ENCODE measurements at regions not wholly inside any gene's neighbourhood (a gene's known extent, or its start where the extent isn't known, plus 50 kb on each side); places are given as distances from the start of the nearest gene placed in this dataset.

DNA sequence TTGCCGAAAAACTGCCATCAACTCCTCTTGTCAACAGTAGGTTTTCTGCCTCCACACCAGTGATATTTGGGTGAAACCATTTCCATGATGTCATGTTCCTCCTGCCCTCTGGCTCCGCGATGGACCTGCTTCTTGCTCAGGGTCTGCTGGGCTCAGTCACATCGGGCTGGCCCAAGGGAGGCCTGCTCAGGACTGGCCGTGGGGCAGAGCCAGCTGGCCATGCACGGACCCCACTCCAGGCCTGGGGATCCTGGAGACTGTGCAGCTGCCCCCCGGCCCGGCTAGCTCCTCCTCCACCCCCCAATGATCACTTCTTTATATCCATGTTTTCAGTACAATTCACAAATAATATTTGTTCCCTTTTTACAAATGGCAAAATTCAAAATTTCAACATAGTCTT lies 270.3 kb upstream of the CCDC54 start:
- H3K27ac Mint-ChIP-seq: peak overlapping the region in 1 of 3 experiments; percentile 62
- no peaks in the 10 kb centered on the region for H3K27me3 Mint-ChIP-seq (ENCODE audit: low read depth)
- TF ChIP-seq, protein P1, sequence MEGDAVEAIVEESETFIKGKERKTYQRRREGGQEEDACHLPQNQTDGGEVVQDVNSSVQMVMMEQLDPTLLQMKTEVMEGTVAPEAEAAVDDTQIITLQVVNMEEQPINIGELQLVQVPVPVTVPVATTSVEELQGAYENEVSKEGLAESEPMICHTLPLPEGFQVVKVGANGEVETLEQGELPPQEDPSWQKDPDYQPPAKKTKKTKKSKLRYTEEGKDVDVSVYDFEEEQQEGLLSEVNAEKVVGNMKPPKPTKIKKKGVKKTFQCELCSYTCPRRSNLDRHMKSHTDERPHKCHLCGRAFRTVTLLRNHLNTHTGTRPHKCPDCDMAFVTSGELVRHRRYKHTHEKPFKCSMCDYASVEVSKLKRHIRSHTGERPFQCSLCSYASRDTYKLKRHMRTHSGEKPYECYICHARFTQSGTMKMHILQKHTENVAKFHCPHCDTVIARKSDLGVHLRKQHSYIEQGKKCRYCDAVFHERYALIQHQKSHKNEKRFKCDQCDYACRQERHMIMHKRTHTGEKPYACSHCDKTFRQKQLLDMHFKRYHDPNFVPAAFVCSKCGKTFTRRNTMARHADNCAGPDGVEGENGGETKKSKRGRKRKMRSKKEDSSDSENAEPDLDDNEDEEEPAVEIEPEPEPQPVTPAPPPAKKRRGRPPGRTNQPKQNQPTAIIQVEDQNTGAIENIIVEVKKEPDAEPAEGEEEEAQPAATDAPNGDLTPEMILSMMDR (IDR thresholded peaks at IDR 0.05; ENCODE audit: unreplicated experiment in 3 of 3): no peak
- H3K9me3 Mint-ChIP-seq: peaks cover 17% of the 10 kb centered on the region
- H3K36me3 Mint-ChIP-seq (ENCODE audit: low read depth): no peaks in the 10 kb centered on the region
- H3K4me1 Mint-ChIP-seq: peaks cover 16% of the 10 kb centered on the region
- no peak overlapping the region for H3K4me3 Mint-ChIP-seq

DNA sequence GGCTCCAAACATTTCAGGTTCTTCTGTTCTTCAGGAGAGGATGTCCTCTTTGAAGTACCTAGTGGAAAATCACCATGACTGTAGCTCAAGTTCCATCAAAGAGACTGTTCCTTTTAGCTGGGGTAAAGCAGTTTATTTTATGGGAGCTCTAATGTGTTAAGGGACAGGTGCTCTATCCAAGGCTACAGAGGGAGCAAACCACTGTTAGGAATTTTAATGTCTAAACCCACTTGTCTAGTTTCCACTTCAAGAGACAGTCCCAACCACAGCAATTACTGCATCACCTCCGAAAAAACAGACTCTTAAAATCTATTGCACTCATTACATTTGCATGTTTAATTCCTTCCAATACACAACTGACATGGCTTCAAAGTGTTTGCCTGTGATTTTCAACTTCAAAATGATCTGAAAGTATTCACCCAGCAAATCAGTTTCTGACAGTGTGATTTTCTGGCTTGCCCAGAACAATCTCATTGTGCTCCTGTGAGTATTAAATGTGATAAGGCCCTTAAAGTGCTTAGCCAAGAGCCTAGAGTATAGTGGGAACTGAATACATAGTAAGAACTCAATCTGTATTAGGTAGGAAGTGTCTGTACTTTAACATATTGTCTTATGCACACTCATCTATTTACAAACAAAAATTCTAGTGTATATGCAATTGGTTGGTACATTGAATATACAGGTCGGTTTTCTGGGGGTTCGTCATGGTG lies 266.5 kb upstream of the CCDC54 start:
- Mint-ChIP-seq H3K36me3 (ENCODE audit: low read depth) (no peaks in the 10 kb centered on the region), H3K4me1 (peaks cover 39% of the 10 kb centered on the region), H3K9me3 (peaks cover 10% of the 10 kb centered on the region), H3K27ac (peak overlapping the region; percentile 22 to 89 (median 67)), H3K27me3 (ENCODE audit: low read depth) (no peaks in the 10 kb centered on the region), H3K4me3 (no peak overlapping the region)
- TF ChIP-seq, protein P1 (IDR thresholded peaks at IDR 0.05; ENCODE audit: unreplicated experiment in 3 of 3): no peak

DNA sequence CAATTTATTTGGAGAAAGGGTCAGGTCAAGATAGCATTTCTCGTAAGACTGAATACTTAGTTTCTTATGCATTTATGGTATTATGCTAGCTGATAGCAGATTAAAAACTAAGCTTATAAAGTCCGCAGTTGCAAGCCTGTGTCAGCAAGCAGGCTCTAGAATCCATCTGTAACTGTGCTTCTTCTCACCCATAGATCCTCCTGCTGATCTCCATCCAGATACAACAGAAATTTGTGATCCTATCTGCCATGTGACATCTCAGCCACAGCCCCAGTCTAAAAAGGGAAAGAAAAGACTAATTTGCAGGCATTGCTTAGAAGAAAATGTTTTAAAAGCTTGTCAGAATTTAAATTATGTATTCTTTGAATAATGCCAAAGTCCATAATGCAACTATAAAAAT lies 265.4 kb upstream of the CCDC54 start:
- Mint-ChIP-seq H3K4me1 (peaks cover 41% of the 10 kb centered on the region), H3K9me3 (peaks cover 3% of the 10 kb centered on the region), H3K36me3 (ENCODE audit: low read depth) (no peaks in the 10 kb centered on the region), H3K27me3 (ENCODE audit: low read depth) (no peaks in the 10 kb centered on the region), H3K4me3 (peak overlapping the region in 1 of 3 experiments; percentile 6), H3K27ac (peak overlapping the region; percentile 80 to 91 (median 89))
- TF ChIP-seq, protein P1 (IDR thresholded peaks at IDR 0.05; ENCODE audit: unreplicated experiment in 3 of 3): no peak

DNA sequence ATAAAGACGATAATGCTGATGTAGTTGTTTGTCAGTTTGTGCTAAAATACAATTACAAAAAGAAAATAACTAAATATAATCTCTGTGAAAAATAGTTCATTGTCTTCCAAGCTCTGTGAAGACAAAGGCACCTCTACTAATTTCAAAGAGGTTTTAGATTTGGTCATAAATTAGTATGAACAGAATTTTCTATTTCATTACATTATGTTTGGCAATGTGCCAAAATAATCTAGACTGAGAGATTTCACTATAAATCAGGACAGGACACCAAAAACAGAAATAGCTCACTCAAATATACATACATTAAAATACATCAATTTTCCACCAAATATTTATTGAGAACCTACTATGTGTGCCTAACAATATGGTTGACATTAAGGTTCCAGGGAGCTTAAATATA lies 264.9 kb upstream of the CCDC54 start:
- Mint-ChIP-seq H3K27me3 (ENCODE audit: low read depth) (no peaks in the 10 kb centered on the region), H3K9me3 (no peaks in the 10 kb centered on the region), H3K4me3 (no peak overlapping the region), H3K27ac (peak overlapping the region; percentile 78 to 89 (median 80)), H3K4me1 (peaks cover 44% of the 10 kb centered on the region), H3K36me3 (ENCODE audit: low read depth) (no peaks in the 10 kb centered on the region)
- TF ChIP-seq, protein P1 (IDR thresholded peaks at IDR 0.05; ENCODE audit: unreplicated experiment in 3 of 3): no peak

DNA sequence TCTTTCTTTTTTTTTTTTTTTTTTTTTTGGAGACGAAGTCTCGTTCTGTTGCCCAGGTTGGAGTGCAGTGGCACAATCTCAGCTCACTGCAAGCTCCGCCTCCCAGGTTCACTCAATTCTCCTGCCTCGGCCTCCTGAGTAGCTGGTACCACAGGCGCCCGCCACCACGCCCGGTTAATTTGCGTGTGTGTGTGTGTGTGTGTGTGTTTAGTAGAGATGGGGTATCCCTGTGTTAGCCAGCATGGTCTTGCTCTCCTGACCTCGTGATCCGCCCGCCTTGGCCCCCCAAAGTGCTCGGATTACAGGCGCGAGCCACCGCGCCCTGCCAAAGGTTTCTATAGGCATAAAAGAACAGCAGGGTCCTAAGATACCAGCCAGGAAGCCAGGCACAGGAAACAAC lies 261.0 kb upstream of the CCDC54 start:
- H3K27me3 Mint-ChIP-seq (ENCODE audit: low read depth): no peaks in the 10 kb centered on the region
- peaks cover 71% of the 10 kb centered on the region for H3K4me1 Mint-ChIP-seq
- no peaks in the 10 kb centered on the region for H3K36me3 Mint-ChIP-seq (ENCODE audit: low read depth)
- H3K9me3 Mint-ChIP-seq: no peaks in the 10 kb centered on the region
- TF ChIP-seq, protein P1 (IDR thresholded peaks at IDR 0.05; ENCODE audit: unreplicated experiment in 3 of 3): no peak
- H3K4me3 Mint-ChIP-seq: no peak overlapping the region
- H3K27ac Mint-ChIP-seq: peak overlapping the region in 1 of 3 experiments; percentile 65

DNA sequence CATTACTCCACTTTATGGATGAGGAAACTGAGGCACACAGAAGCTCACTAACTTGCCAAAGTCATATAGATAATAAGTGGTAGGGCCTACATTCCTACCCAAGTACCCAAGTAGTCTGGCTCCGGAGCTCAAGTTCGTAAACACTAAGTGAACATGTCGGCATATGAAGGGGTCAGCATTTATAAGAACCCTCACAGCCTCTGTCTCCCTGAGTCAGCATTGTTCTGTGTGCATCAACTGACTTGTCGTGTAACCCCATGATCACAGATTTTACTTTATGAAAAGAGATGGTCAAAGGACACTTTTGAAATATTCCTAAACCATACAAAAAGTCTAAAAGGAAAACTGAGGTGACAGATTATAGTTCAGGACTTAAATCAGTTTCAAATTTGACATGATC lies 260.1 kb upstream of the CCDC54 start:
- no peaks in the 10 kb centered on the region for H3K9me3 Mint-ChIP-seq
- H3K4me1 Mint-ChIP-seq: peaks cover 67% of the 10 kb centered on the region
- H3K36me3 Mint-ChIP-seq (ENCODE audit: low read depth): no peaks in the 10 kb centered on the region
- H3K27me3 Mint-ChIP-seq (ENCODE audit: low read depth): no peaks in the 10 kb centered on the region
- no peak overlapping the region for H3K4me3 Mint-ChIP-seq
- peak overlapping the region; percentile 84 to 98 (median 98) for H3K27ac Mint-ChIP-seq
- TF ChIP-seq, protein P1 (IDR thresholded peaks at IDR 0.05; ENCODE audit: unreplicated experiment in 3 of 3): no peak
